ENCODE measurements at regions not wholly inside any gene's neighbourhood (a gene's known extent, or its start where the extent isn't known, plus 50 kb on each side); places are given as distances from the start of the nearest gene placed in this dataset.

- no peak for DNase-seq
These were observed 260.5 kb downstream of the CBLN1 start for GRCh38 chr16:49021136-49021535.

- no peak for DNase-seq
These were observed 261.2 kb downstream of the CBLN1 start for GRCh38 chr16:49020436-49020835.

DNA sequence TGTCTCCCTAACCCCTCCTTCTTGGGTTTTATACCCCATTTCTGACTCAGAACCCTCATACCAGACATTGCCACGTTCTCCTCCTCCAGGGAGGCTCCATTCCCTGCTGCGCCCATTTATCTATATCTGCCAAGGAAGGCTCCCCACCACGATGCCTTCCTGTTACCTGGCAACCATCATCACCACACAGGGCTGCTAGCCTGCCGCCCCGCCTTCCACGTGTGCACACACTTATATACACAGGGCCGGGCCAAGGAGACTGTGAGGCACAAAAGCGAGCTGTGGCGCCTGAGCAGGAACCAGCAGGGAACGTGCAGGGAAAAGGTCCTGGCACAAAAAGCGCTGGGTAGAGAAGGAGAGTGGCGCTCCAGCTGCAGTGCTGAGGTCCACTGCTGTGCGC is 261.8 kb downstream of the CBLN1 start:
- no peak for DNase-seq

GRCh38 chr16:49019081-49019633 is 262.5 kb downstream of the CBLN1 start:
- no peak for DNase-seq

DNA sequence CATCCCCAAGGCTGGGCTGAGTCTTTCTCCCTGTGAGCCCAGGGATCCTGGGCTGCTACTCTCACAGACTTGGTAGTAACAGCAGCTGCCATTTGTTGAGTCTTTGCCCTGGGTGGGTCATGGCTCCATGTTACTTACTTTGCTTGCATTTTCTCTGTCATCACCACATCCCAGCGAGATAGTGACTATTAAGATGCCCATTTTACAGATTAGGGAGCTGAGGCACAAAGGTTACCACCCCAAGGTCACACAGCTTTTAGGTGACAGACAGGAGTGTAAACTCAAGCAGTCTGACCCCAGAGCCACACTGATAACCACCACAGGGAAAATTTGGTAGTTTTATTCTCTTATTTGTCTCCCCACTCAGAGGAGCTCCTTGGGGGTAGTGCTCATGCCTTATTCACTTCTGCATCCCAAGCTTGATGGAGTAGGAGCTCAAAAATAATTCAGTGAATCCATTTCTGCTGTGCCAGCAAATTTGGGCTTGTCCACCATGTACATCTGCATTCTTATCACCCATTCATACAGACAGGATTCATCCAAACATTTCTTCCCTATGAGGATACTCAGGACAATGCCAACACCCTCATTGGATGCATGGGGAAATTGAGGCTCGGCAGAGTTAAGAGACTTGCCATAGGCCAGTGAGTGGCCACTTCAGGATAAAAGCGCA is 263.2 kb downstream of the CBLN1 start:
- DNase-seq, result no peak

DNA sequence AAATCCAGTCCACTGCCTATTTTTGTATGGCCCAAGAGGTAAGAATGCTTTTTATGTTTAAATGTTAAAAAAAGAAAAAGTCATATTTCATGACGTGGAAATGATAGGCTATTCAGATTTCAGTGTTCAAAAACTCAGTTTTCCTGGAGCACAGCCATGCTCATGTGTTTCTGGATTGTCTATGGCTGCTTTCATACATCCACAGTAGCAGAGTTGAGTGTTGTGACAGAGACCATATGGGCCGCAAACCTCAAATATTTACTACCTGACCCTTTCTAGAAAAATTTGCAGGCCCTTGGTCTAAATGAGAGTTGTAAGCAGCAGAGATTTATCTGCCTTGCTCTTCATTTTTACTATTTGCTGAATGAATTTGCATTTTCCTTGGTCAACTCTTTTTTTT is 264.1 kb downstream of the CBLN1 start:
- DNase-seq, result no peak

DNA sequence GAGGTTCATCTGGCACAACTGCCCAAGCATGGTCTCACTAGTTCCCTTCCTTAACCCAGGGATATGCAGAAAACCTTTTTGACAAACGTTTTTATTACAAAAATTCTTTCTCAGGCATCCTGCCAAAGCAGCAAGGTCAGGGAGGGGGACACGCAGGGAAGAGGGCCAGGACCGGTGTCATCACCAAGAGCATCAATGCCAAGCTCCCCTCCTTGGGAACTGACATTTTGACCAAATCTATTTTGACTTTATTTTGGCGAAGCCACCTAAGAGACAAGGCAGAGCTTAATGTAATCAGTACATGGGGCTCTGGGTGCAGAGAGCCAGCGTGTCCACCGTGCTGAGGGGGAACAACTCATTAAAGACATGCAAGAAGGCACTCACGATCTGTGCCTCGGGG is 265.2 kb downstream of the CBLN1 start:
- no peak for DNase-seq

DNA sequence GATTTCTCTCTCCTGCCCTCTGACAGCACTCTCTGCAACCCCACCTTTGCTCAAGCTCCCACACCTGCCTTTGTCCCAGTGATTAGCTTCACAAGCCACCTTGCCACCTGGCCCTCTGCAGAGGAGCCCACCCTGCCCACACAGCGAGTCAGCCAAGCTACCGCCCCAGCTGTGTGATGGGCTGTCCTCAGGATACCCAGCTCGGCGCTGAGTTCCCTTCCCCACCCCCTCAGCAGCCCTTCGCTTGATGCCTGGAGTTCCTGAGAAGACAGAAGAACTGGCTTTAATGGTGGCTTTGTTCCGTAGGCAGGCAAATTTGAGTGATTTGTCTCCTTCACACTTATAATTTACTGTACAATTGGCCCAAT is 266.4 kb downstream of the CBLN1 start:
- DNase-seq, result no peak

- DNase-seq, result no peak
These were observed 267.1 kb downstream of the CBLN1 start for GRCh38 chr16:49014277-49015224.

GRCh38 chr16:49013727-49014080 is 267.9 kb downstream of the CBLN1 start:
- DNase-seq, result no peak

DNA sequence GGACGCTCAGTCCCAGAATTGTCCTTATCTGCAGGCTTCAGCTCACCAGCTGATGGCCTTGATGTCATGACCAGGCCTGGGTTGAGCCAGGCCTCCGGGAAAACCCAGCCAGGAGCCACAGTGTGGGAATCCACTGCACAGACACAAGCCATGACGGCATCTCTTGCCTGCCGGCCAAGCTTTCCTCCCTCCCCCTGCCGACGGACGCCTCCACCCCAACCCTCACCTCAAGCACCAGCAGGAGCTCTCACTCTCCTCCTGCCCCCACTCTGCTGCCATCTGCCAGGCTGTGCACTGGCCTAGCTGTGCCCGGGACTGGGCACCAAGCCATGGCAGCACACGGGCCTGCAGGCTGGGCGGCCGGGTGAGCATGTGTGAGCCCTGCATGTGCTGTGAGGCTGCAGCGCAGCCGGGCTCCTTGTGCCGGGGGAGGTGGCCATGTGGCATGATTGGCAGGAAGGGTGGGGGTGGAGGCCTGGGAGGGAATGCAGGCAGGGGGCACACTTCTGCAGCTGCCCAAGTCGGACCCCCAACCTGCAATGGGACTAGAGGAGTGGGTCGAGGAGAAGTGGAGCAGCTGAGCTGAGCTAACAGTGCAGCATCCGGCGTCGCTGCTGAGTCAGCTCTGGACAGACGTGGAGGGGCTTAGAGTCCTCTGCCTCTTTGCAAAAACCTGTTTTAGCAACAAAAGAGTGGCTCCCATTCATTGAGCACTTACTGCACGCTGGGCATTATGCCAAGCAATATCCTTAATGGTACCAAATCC is 268.5 kb downstream of the CBLN1 start:
- DNase-seq, result no peak

- no peak for DNase-seq
These were observed 269.7 kb downstream of the CBLN1 start for GRCh38 chr16:49011901-49012300.

DNA sequence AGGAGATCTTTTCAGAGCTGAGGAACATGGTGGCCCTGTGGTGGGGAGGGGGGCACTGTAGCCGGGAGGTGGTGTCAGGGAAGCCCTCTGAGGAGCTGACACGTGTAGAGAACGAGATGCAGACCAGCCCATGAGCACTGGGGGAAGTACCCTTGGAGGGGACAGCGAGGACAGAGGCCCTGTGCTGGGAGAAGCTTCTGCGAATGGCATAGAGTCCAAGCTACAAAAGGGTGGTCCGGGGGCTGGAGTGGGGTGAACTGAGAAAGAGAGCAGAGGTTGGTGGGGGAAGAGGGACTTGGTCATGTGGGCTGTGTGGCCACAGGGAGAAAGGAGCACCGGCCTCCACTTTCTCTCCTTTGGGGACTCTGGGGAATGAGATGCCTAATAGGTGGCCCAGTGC is 270.8 kb downstream of the CBLN1 start:
- DNase-seq, result no peak

DNA sequence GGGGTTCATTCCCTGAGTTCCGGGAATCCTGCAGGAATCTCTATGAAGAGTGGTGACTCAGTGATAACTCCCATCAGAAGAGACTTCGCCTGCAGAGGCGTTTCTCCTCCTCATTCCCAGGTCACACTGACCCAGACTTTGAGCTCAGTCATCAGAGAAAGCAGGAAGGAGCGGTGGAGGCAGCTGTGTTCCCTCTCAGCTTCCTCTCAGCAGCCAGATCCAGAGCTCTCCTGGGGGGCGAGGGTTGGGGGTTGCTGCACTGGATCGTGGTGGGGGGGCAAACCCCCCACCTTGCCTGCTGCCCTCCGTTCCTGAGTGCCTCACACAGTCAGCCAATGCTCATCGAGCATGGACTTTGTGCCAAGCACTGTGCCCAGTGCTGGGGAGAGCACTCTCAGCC is 271.2 kb downstream of the CBLN1 start:
- DNase-seq, result no peak

DNA sequence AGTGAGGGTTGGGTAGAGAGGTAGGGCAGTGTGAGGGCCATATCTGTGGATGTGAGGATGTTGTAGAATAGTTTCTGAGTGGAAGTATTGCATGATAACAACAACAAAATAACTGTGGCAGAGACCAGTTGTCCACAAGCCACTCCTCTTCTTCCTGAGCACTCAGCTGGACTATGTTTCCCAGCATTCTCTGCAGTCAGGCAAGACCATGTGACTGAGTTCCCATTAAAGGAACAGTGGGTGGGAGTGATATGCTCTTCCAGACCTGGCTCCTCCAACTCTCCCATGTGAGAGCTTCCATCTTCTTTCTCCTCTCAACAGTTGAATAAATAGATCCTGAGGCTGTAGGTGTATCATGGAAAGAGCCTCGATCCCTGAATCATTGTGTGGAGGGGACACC is 272.4 kb downstream of the CBLN1 start:
- DNase-seq, result no peak

DNA sequence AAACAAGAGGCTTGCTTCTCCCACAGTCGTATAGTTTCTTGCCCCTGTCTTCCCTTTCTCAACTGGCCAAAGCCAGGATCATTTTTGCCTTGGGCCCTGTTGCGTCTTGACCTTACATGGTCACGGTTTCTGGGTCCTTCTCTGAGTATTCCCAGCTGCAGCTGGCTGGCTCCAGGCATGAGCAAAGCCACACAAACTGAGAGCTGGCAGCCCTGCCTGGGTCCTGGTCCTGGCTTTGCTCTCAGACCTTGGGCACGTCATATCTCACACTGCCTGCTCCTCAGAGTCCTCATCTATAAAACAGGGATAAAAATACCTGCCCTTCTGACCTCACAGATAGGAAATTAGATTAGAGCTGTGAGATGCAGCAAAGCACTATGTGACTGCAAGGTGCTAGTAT is 277.6 kb downstream of the CBLN1 start:
- no peak for DNase-seq

- no peak for DNase-seq
These were observed 278.6 kb downstream of the CBLN1 start for GRCh38 chr16:49003022-49003421.

- no peak for DNase-seq
These were observed 281.0 kb downstream of the CBLN1 start for GRCh38 chr16:49000594-49000993.

- DNase-seq, result no peak
These were observed 282.1 kb downstream of the CBLN1 start for GRCh38 chr16:48999508-48999907.

DNA sequence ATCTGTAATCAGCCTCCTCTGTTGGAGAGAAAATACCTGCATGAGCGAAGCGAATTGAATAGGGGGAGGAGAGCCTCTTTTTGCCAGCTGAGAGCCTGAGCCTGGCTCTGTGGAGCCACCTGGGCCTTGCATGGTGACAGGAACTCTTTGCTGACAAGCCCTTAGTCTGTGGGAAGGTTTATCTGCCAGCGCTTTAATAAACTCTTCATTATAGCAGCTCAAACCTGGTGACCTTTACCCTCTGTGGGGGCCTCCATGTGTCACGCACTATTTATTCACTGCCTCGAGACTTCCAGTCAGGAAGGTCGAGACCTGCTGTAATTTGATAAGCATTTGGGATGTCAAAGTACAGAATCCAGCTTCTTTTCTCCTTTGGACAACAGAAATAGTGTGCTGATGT is 282.6 kb downstream of the CBLN1 start:
- DNase-seq, result no peak

- no peak for DNase-seq
These were observed 283.7 kb downstream of the CBLN1 start for GRCh38 chr16:48997946-48998345.

DNA sequence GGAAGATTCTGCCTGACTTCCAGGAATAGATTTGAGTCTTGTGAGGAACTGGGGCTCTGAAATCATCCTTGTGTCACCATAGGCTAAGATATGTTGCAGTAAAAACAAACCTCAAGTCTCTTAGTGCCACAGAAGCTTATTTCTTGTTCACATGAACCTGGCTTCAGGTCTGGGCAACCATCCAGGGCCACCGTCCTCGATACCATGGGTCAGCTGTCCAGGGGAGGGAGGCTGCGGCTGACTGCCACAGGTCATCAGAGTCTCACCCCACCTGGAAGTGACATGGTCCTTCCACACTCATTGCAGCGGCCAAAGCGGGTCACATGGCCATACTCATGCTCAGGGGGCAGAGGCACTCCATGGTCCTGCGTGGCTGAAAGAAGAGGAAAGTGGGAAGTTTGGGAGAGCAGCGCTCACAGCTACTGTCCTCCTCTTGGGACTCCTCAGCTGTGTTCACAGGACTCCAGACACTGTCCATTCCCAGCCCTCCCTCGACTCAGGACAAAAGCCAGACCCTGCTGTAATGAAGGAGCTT is 284.5 kb downstream of the CBLN1 start:
- DNase-seq, result no peak

- no peak for DNase-seq
These were observed 303.1 kb downstream of the CBLN1 start for GRCh38 chr16:48978501-48978900.
